Activated CD8-positive, alpha-beta memory T cell treated with anti-CD3 and anti-CD28 coated beads for 24 hours (primary cell): ENCODE measurements at regions not wholly inside any gene's neighbourhood (a gene's known extent, or its start where the extent isn't known, plus 50 kb on each side); places are given as distances from the start of the nearest gene placed in this dataset.
"Not testable (repeated sequence)": the region's sequence is repeated elsewhere in the genome, so short reads cannot be mapped to it uniquely, and the experiment has no call there.

Experiments
- DNase-seq: peaks from one replicate; pipeline ENCODE4 v3.0.0-alpha.2; 2020

- DNase-seq: no peak
These were observed 644.1 kb downstream of the LMO4 start for GRCh38 chr1:87972811-87973210.

GRCh38 chr1:87973896-87974295, 645.2 kb downstream of the LMO4 start:
- no peak for DNase-seq

DNA sequence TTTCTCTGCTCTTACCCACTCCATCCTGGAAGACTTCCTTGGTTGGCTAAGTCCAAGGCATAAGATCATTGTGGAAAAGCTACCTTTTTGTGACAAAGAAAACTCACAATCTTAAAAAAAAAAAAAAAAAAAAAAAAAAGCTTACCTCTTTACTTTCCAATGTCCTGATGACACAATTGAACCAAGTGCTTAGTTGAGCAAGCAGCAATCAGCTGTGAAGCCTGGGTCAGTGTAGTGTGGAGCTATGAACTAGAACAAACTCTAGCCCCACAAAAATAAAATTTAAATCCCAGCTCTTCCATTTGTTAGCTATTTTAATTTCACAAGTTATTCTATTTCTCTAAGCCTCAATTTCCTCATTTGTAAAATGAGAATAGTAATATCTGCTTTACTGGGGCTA, 647.6 kb downstream of the LMO4 start:
- no peak for DNase-seq

GRCh38 chr1:87977145-87977544, 648.5 kb downstream of the LMO4 start:
- no peak for DNase-seq

DNA sequence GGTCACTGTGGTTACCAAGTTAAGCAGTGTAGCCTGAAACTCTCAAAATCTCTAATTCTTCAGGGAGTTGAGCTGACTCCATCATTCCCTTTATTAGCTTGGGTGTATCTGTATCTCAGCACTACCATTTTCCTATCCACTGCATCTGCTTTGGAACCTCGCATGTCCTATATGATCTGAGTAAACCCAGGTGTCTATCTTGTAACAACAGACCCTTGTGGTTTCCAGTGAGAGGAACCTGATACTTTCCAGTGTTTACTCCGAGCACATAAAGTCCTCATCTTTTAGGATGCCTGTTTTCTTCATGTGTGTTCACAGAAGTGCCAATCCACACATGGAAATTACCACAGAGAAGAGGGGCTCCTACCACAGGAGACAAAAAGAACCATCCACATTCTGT, 650.4 kb downstream of the LMO4 start:
- DNase-seq: no peak

GRCh38 chr1:87980494-87980893, 651.8 kb downstream of the LMO4 start:
- no peak for DNase-seq

GRCh38 chr1:87981386-87981785, 652.7 kb downstream of the LMO4 start:
- DNase-seq: no peak

DNA sequence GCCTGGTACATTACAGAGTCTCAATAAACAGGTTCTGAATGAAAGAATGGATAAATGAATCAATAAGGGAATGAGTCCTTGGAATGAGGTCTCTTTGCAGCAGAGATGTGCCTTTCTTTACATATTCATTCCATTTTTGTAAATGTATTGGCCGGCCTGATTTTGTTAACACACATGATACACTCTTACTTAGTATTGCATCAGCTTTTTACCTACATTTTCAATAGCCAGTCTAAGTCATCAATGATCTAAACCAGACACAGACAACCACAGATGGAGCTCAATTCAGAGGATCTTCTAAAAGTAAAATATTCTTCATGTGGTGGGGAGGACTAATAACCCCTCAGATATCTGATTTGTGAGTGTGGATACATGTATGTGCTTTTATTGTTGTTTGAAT, 653.1 kb downstream of the LMO4 start:
- no peak for DNase-seq

DNA sequence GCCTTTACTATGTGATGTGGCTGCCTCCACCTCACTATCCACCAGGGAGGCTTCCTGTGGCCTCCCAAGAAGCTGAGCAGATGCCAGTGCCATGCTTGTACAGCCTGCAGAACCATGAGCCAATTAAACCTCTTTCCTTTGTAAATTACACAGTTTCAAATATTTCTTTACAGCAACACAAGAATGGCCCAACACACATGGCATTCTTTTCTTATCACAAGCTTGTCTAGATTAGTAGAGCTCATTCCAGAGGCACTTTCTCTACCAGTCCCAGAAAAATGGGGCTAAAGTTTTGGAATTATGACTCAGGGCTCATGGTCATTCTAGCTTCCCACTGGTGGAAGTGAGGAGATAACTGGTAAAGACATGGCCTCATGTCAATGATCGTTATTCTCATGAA, 655.2 kb downstream of the LMO4 start:
- DNase-seq: no peak

DNA sequence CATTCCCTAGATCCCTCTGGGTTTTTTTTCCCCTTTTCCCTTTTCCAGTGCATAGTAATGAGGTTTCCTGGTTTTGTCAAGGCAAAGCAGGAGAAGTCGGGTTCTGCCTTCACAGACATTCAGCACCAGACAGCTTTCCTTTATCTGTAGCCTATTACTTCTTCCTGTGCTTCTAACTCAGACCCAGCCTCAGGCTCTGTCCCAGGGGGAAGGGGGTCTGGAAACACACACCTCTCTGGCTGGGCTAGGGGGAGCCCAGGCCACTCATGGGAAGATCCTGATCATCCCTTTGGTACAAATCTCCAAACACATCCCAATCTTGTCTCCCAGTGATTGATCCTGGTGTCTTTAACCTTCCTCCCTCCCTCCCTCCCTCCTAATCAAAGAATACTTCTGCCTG, 656.4 kb downstream of the LMO4 start:
- DNase-seq: no peak

DNA sequence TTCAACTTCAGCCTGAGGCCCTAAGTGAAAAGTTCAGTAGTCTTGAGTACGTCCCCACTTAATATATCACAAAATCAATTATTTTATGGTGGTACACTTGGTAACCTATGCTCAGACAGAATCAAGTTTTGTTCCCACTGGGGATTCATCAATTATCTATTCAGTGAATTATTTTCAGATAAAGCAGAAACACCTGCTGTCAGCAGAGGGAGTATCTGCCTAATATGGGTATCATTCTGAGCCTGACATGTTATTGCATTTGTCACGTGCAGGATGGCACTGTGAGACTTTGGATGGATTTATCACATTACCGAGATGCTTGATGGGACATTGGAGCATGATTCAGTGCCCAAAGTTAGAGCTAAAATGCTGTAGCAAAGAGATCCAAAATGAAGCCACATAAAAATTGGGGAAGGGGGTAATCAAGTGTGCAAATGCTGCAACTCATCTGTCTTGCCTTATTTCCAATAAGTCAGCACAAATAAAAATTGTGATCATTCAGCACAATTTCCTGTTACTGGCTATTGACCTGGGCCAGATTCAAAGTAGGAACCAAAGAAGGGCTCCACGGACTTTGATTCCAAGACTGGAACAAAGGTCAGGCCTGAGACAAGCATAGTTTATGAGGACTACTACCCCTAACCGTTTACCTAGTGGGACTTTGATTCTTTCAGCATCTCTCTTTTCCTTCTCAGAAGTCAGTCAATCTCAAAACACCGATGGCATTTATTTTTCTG, 657.6 kb downstream of the LMO4 start:
- no peak for DNase-seq

GRCh38 chr1:87989346-87989745, 660.7 kb downstream of the LMO4 start:
- DNase-seq: no peak

DNA sequence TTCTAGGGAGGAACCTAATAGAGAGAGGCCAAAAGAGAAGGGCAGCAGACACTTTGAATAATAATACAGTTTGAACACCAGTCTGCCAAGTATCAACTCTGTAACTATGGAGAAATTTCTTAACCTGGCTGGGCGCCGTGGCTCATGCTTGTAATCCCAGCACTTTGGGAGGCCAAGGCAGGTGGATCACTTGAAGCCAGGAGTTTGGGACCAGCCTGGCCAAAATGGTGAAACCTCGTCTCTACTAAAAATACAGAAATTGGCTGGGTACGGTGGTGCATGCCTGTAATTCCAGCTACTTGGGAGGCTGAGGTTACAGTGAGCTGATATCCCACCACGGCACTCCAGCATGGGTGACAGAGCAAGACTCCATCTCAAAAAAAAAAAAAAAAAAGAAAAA, 663.9 kb downstream of the LMO4 start:
- not testable (repeated sequence) for DNase-seq

DNA sequence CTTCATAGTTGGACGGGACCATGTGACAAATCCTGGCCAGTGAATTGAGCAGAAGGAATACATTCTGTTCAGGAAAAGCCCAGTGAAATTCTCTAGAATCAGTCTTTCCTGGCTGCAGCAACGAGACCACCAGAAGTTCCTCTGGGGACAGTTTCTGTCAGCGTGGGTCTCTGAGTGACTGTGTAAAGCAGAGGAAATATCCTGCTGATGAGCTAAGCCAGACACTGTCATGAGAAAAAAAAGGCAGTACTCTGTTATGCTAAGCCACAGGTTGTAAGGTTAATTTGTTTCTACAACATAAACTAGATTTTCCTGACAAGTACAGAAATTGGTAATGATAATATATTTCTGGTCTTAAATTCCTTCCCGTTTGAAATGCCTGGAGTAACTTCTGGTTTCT, 664.4 kb downstream of the LMO4 start:
- no peak for DNase-seq

DNA sequence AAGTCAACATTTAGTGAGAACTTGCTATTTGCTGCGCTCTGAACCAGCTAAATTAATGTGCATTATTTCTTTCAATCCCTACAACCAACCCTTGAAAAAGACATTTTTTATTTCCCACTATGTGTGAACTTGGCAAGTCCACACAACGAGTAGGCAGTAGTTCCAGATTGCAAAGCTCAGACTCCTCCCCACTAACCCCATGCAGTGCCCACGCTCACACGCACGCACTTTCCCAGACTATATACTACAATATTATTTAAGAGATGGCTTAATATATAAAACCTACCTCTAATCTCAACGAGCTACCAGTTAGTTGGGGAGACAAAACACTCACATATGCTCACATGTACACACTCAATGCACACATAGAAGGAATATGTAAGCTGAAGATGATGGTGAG, 671.2 kb downstream of the LMO4 start:
- no peak for DNase-seq

- DNase-seq: no peak
These were observed 672.8 kb downstream of the LMO4 start for GRCh38 chr1:88001460-88001859.

GRCh38 chr1:88003255-88003654, 674.6 kb downstream of the LMO4 start:
- no peak for DNase-seq

DNA sequence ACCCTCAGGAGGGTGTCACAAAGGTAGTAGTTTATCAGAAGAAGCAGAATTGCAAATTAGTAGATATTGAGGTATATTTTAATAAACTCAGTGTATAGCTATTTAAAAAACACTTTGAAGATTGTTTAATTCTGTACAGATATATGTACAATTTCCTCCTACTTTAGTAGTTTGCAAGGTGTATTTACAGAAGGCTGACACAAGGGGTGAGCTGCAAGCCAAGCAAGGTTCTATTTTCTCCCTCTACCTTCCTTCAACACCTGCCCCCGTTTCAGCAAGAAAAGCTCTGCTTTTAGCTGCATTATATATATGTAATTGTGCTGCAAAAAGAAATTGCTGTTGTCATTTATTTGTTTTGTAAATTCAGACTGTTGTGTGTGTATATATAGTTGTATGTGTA, 674.2 kb upstream of the PKN2 start:
- DNase-seq: no peak

DNA sequence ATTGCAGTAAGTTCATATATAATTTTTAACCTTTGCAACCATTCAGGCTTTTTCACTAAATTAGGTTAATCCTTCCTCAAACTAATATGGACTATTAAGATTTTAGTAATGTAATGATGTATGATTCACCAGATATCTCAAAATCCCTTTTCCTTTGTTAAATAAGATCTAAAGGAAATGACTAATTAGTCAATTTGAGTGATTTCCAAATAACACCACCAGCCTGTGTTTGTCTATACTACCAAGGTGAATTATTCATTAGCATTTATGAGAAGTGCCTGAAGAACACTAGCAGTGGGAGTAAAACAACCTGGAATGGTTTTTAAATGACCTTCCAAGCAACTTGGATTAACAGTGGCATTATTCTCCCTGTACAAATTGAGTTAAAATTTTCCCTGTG, 670.6 kb upstream of the PKN2 start:
- no peak for DNase-seq

DNA sequence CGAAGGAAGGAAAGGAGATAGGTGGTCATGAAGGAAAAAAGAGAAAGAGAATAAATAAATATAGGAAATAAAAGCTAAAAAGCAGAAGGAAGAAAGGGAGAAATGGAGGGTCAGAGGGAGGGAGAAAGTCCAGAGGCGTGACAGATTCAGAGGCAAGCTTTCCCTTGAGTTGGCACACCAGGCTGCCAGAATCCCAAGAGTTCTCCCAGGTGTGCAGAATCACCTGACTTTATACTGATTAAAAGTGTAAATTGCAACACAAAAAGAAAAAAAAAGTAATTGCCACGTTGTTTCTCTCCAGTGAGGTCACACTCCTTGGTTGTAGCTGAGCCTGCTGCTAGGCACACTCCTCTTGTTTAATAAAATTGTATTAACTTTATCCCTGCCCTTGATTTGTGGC, 669.9 kb upstream of the PKN2 start:
- DNase-seq: no peak

GRCh38 chr1:88016947-88017346, 667.1 kb upstream of the PKN2 start:
- DNase-seq: no peak

- no peak for DNase-seq
These were observed 662.5 kb upstream of the PKN2 start for GRCh38 chr1:88021529-88021928.

DNA sequence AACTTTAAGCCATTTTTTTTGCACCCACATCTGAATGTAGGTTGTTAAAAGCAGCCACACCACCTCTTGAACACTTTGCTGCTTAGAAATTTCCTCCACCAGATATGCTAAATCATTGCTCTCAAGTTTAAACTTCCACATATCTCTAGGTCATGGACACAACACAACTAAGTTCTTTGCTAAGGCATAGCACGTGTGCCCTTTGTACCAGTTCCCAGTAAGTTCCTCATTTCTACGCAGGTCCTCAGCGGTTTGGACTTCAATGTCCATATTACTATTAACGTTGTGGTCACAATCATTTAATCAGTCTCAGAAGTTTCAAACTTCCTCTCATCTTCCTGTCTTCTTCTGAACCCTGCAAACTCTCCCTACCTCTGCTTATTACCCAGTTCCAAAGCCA, 661.6 kb upstream of the PKN2 start:
- no peak for DNase-seq

GRCh38 chr1:88029142-88029541, 654.9 kb upstream of the PKN2 start:
- DNase-seq: no peak

DNA sequence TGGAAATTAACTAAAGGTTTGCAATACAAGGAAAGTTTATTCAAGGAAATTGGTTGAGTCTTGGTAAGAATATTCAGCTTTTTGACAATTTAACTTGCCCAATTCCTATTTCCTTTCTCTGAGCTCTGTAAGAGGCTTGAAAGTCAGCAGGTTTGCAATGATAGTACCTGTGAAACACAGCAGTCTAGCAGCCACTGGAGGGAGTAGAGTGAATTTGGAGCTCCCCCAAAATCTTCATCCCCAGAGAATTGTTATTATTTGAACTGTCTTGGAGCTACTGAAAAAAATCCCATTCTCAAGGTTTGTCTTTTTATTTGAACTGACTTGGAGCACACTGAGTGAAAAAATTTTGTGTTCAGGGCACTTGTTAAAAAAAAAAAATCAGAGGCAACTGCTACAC, 654.2 kb upstream of the PKN2 start:
- DNase-seq: no peak

GRCh38 chr1:88035578-88035977, 648.5 kb upstream of the PKN2 start:
- no peak for DNase-seq
